Right lobe of liver (tissue), 4 donors: ENCODE measurements at regions not wholly inside any gene's neighbourhood (a gene's known extent, or its start where the extent isn't known, plus 50 kb on each side); places are given as distances from the start of the nearest gene placed in this dataset.

Experiments
- POLR2A ChIP-seq: fragments of 450-650 bp; IDR thresholded peaks from one replicate; pipeline ENCODE4 v1.6.1; 2017; ENCODE audit warnings: antibody characterized with exemption, mild to moderate bottlenecking
- TF ChIP-seq, protein P1 (sequence below), 4 donors: fragments of 200-600 bp in 3 of 4; fragments of 450-650 bp in 1 of 4; IDR thresholded peaks; one replicate each; pipeline versions ENCODE4 v1.5.1 to v1.8.0; 2016 to 2022; ENCODE audit warnings: antibody characterized with exemption in 4 of 4, mild to moderate bottlenecking in 2 of 4
- donor health status: DM: no; HTN: no; CAD: no.
- donor health status: DM: no; HTN: no; CAD: no.
- donor health status: DM: no; HTN: yes; CAD: no.

DNA sequence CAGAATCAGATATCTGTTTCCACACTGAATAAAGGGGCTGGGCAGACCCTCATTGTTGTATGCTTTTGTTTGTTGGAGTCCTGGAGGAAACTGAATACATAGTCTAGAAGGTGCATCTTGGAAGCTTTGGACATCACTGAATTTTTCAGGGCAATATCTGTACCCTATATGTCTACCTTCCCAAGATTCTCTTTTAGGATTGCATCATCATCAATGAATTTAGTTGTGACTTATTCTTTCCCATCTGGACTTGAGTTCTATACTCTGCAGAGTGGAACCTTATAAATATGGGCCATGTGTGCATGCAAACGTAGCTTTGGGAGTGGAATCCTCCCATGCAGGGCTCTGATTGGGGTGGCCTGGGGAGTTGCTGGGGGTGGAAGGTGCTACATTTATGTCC is 60.7 kb upstream of the PROKR2 start:
- TF ChIP-seq POLR2A, result no peak
- TF ChIP-seq, protein P1, sequence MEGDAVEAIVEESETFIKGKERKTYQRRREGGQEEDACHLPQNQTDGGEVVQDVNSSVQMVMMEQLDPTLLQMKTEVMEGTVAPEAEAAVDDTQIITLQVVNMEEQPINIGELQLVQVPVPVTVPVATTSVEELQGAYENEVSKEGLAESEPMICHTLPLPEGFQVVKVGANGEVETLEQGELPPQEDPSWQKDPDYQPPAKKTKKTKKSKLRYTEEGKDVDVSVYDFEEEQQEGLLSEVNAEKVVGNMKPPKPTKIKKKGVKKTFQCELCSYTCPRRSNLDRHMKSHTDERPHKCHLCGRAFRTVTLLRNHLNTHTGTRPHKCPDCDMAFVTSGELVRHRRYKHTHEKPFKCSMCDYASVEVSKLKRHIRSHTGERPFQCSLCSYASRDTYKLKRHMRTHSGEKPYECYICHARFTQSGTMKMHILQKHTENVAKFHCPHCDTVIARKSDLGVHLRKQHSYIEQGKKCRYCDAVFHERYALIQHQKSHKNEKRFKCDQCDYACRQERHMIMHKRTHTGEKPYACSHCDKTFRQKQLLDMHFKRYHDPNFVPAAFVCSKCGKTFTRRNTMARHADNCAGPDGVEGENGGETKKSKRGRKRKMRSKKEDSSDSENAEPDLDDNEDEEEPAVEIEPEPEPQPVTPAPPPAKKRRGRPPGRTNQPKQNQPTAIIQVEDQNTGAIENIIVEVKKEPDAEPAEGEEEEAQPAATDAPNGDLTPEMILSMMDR (IDR thresholded peaks at IDR 0.05), result no peak
